NCI-H1694 treated with DMSO at 0.1 percent for 48 hours (cell line): ENCODE measurements at regions not wholly inside any gene's neighbourhood (a gene's known extent, or its start where the extent isn't known, plus 50 kb on each side); places are given as distances from the start of the nearest gene placed in this dataset.

ENCODE experiments used
- DNase-seq: peaks from one replicate; lab custom pipeline; 2025; lab: John Stamatoyannopoulos, UW

GRCh38 chr4:24637173-24637572 is 52.8 kb upstream of the DHX15 start:
- DNase-seq = no peak

- no peak for DNase-seq
These were observed 54.1 kb upstream of the DHX15 start for GRCh38 chr4:24638396-24638875.

GRCh38 chr4:24639714-24640113 is 55.4 kb upstream of the DHX15 start:
- no peak for DNase-seq

GRCh38 chr4:24640366-24640765 is 56.0 kb upstream of the DHX15 start:
- no peak for DNase-seq

- DNase-seq = no peak
These were observed 58.7 kb upstream of the DHX15 start for GRCh38 chr4:24642981-24643547.

GRCh38 chr4:24643774-24644520 is 59.6 kb upstream of the DHX15 start:
- DNase-seq = no peak

- DNase-seq = peak; percentile 17
These were observed 60.8 kb upstream of the DHX15 start for GRCh38 chr4:24644983-24645764.

GRCh38 chr4:24645765-24646550 is 61.6 kb upstream of the DHX15 start:
- DNase-seq = no peak

- DNase-seq = no peak
These were observed 62.6 kb upstream of the DHX15 start for GRCh38 chr4:24646798-24647460.

- DNase-seq = no peak
These were observed 66.7 kb upstream of the DHX15 start for GRCh38 chr4:24650849-24651640.

GRCh38 chr4:24655326-24655725 is 71.0 kb upstream of the DHX15 start:
- no peak for DNase-seq

- DNase-seq = no peak
These were observed 71.6 kb upstream of the DHX15 start for GRCh38 chr4:24655971-24656370.

- DNase-seq = no peak
These were observed 72.6 kb upstream of the DHX15 start for GRCh38 chr4:24656906-24657305.

- DNase-seq = no peak
These were observed 73.6 kb upstream of the DHX15 start for GRCh38 chr4:24657768-24658617.

GRCh38 chr4:24659241-24659961 is 75.0 kb upstream of the DHX15 start:
- no peak for DNase-seq

- no peak for DNase-seq
These were observed 77.7 kb upstream of the DHX15 start for GRCh38 chr4:24662056-24662455.

- DNase-seq = no peak
These were observed 78.2 kb upstream of the DHX15 start for GRCh38 chr4:24662542-24662941.

- no peak for DNase-seq
These were observed 80.6 kb upstream of the DHX15 start for GRCh38 chr4:24664956-24665355.

GRCh38 chr4:24666316-24666715 is 82.0 kb upstream of the DHX15 start:
- DNase-seq = no peak
